K562 (cell line): ENCODE measurements at regions not wholly inside any gene's neighbourhood (a gene's known extent, or its start where the extent isn't known, plus 50 kb on each side); places are given as distances from the start of the nearest gene placed in this dataset.

Source experiments
- BCOR ChIP-seq: fragments of 450-650 bp; IDR thresholded peaks from 2 replicates; pipeline ENCODE4 v1.6.1; 2016
- CTCF ChIP-seq, 3 experiments: IDR thresholded peaks in 2 of 3; conservative IDR thresholded peaks in 1 of 3; 2 replicates each; pipeline ENCODE4 v1.5.1; 2011 to 2012; ENCODE audit warnings: low read length in 3 of 3, mild to moderate bottlenecking in 3 of 3, control low read depth in 2 of 3, improper control_type of control experiment in 1 of 3, inconsistent platforms in 1 of 3, low read depth in 1 of 3, mixed read lengths in 1 of 3, moderate library complexity in 1 of 3; ENCODE audit not compliant: insufficient read depth in 2 of 3
- FOXA1 ChIP-seq: fragments of 450-650 bp; IDR thresholded peaks from 2 replicates; pipeline ENCODE4 v1.6.1; 2016; ENCODE audit warnings: mild to moderate bottlenecking, borderline replicate concordance
- FOXP1 ChIP-seq: sonication (generic); formaldehyde crosslinking; IDR thresholded peaks from 2 replicates; pipeline ENCODE4 v1.8.0; 2022; ENCODE audit warnings: mild to moderate bottlenecking, missing genetic modification reagents
- GTF3C2 ChIP-seq: IDR thresholded peaks from 3 replicates; pipeline ENCODE4 v1.6.1; 2011; ENCODE audit warnings: borderline replicate concordance, mild to moderate bottlenecking, moderate library complexity; ENCODE audit not compliant: insufficient read length; ENCODE audit errors: extremely low read depth
- JUN ChIP-seq, 2 experiments: sonication (generic) in 1 of 2; formaldehyde crosslinking in 1 of 2; IDR thresholded peaks; 2 replicates each; pipeline versions ENCODE4 v1.6.1 to v1.8.0; 2012 to 2022; ENCODE audit warnings: borderline replicate concordance in 2 of 2, mild to moderate bottlenecking in 2 of 2, improper control_type of control experiment in 1 of 2, low read depth in 1 of 2, low read length in 1 of 2, missing genetic modification reagents in 1 of 2
- MYNN ChIP-seq, 2 experiments: sonication (generic); formaldehyde crosslinking in 1 of 2; IDR thresholded peaks; 2 replicates each; pipeline versions ENCODE4 v1.5.0 to v1.6.1; 2016 to 2020; ENCODE audit warnings: antibody characterized with exemption in 1 of 2, missing genetic modification reagents in 1 of 2
- POLR2AphosphoS2 ChIP-seq: IDR thresholded peaks from 2 replicates; pipeline ENCODE4 v1.6.1; 2012; ENCODE audit warnings: low read length, improper control_type of control experiment
- ZNF24 ChIP-seq: fragments of 450-650 bp; IDR thresholded peaks from 2 replicates; pipeline ENCODE4 v1.6.1; 2016
- ZNF263 ChIP-seq: sonication (generic); formaldehyde crosslinking; IDR thresholded peaks from 2 replicates; pipeline ENCODE4 v1.8.0; 2022; ENCODE audit warnings: mild to moderate bottlenecking, missing genetic modification reagents, borderline replicate concordance
- ZNF431 ChIP-seq: sonication (generic); formaldehyde crosslinking; IDR thresholded peaks from 2 replicates; pipeline ENCODE4 v1.8.0; 2022; ENCODE audit warnings: mild to moderate bottlenecking, missing genetic modification reagents
- TF ChIP-seq, protein P1 (sequence below): sonication (generic); formaldehyde crosslinking; IDR thresholded peaks from 2 replicates; pipeline ENCODE4 v1.5.0; 2020; ENCODE audit warnings: missing genetic modification reagents
- TF ChIP-seq, protein P2 (sequence below): sonication (generic); formaldehyde crosslinking; IDR thresholded peaks from 2 replicates; pipeline ENCODE4 v1.8.0; 2022; ENCODE audit warnings: mild to moderate bottlenecking, low read depth, missing genetic modification reagents
- TF ChIP-seq, protein P3 (sequence below): sonication (generic); formaldehyde crosslinking; IDR thresholded peaks from 2 replicates; pipeline ENCODE4 v1.8.1; 2022; ENCODE audit warnings: missing genetic modification reagents

- no peak for TF ChIP-seq ZNF263 (CRISPR knock-in tag)
- TF ChIP-seq MYNN (IDR thresholded peaks at IDR 0.05), result no peak
- no peak for TF ChIP-seq MYNN (CRISPR knock-in tag; IDR thresholded peaks at IDR 0.05)
- TF ChIP-seq BCOR, result no peak
- TF ChIP-seq FOXA1, result no peak
- TF ChIP-seq GTF3C2, result no peak
- TF ChIP-seq FOXP1 (CRISPR knock-in tag), result no peak
- TF ChIP-seq, protein P1, sequence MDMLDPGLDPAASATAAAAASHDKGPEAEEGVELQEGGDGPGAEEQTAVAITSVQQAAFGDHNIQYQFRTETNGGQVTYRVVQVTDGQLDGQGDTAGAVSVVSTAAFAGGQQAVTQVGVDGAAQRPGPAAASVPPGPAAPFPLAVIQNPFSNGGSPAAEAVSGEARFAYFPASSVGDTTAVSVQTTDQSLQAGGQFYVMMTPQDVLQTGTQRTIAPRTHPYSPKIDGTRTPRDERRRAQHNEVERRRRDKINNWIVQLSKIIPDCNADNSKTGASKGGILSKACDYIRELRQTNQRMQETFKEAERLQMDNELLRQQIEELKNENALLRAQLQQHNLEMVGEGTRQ (CRISPR knock-in tag), result no peak
- TF ChIP-seq, protein P2, sequence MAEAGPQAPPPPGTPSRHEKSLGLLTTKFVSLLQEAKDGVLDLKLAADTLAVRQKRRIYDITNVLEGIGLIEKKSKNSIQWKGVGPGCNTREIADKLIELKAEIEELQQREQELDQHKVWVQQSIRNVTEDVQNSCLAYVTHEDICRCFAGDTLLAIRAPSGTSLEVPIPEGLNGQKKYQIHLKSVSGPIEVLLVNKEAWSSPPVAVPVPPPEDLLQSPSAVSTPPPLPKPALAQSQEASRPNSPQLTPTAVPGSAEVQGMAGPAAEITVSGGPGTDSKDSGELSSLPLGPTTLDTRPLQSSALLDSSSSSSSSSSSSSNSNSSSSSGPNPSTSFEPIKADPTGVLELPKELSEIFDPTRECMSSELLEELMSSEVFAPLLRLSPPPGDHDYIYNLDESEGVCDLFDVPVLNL (CRISPR knock-in tag), result no peak
- no peak for TF ChIP-seq POLR2AphosphoS2
- TF ChIP-seq, protein P3, sequence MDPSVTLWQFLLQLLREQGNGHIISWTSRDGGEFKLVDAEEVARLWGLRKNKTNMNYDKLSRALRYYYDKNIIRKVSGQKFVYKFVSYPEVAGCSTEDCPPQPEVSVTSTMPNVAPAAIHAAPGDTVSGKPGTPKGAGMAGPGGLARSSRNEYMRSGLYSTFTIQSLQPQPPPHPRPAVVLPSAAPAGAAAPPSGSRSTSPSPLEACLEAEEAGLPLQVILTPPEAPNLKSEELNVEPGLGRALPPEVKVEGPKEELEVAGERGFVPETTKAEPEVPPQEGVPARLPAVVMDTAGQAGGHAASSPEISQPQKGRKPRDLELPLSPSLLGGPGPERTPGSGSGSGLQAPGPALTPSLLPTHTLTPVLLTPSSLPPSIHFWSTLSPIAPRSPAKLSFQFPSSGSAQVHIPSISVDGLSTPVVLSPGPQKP (CRISPR knock-in tag), result no peak
- no peak for TF ChIP-seq ZNF24
- TF ChIP-seq JUN (IDR thresholded peaks at IDR 0.05; ENCODE audit: borderline replicate concordance, low read depth, low read length), result no peak
- no peak for TF ChIP-seq JUN (CRISPR knock-in tag; IDR thresholded peaks at IDR 0.05; ENCODE audit: borderline replicate concordance)
- TF ChIP-seq ZNF431 (CRISPR knock-in tag), result no peak
- TF ChIP-seq CTCF (IDR thresholded peaks at IDR 0.05 in 2 of 3, conservative IDR thresholded peaks at IDR 0.05 in 1 of 3; ENCODE audit: insufficient read depth in 2 of 3, low read depth in 1 of 3, low read length in 3 of 3), result no peak
These were observed 164.3 kb upstream of the FOXF1 start for GRCh38 chr16:86346034-86346433.
